ENCODE measurements at regions not wholly inside any gene's neighbourhood (a gene's known extent, or its start where the extent isn't known, plus 50 kb on each side); places are given as distances from the start of the nearest gene placed in this dataset.

DNA sequence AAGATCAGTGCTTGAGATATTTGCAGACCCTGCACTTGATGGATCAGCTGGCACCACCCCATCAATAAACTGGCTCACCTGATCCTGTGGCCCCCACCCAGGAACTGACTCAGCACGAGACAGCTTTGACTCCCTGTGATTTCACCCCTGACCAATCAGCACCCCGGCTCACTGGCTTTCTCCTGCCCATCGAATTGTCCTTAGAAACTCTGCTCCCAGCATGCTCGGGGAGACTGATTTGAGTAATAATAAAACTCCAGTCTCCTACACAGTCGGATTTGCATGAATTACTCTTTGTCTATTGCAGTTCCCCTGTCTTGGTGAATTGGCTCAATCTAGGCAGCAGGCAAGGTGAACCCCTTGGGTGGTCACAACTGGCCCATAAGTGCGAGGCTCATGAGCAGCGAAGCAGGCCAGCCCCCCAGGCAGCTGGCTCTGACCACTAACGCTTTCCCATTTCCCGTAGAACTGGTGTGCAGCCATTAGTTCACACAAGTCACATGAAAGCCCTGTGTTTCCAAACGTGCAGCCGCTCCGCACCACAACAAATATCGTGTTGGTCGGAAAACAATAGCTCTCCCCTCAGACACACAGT, 79.6 kb downstream of the RSPH3 start:
- Mint-ChIP-seq H3K4me1 (ENCODE audit: low read depth, unreplicated experiment) (peaks cover 32% of the 10 kb centered on the region), H3K9me3 (ENCODE audit: low read depth, unreplicated experiment) (no peaks in the 10 kb centered on the region), H3K27ac (ENCODE audit: unreplicated experiment) (no peak overlapping the region), H3K4me3 (ENCODE audit: low read depth, unreplicated experiment) (no peak overlapping the region), H3K27me3 (ENCODE audit: unreplicated experiment) (no peaks in the 10 kb centered on the region), H3K36me3 (ENCODE audit: insufficient read depth, unreplicated experiment) (peaks cover 18% of the 10 kb centered on the region)
- DNase-seq = peak; percentile 34
- no peak for TF ChIP-seq CTCF (IDR thresholded peaks at IDR 0.05; ENCODE audit: unreplicated experiment)
- intact Hi-C loops (cut with micrococcal nuclease; ENCODE audit: unreplicated experiment) = no loop called here
- no TSS peak for BruUV-seq (replicated peaks)
- CTCF ChIA-PET = no interaction called here

GRCh38 chr6:158919865-158920264, 80.1 kb downstream of the RSPH3 start:
- intact Hi-C loops (cut with micrococcal nuclease; ENCODE audit: unreplicated experiment) = no loop called here
- H3K27me3 Mint-ChIP-seq (ENCODE audit: unreplicated experiment) = no peaks in the 10 kb centered on the region
- TF ChIP-seq CTCF (IDR thresholded peaks at IDR 0.05; ENCODE audit: unreplicated experiment) = no peak
- CTCF ChIA-PET = no interaction called here
- DNase-seq = no peak
- BruUV-seq (replicated peaks) = no TSS peak
- no peak overlapping the region for H3K27ac Mint-ChIP-seq (ENCODE audit: unreplicated experiment)
- H3K4me3 Mint-ChIP-seq (ENCODE audit: low read depth, unreplicated experiment) = no peak overlapping the region
- peaks cover 3% of the 10 kb centered on the region for H3K9me3 Mint-ChIP-seq (ENCODE audit: low read depth, unreplicated experiment)
- H3K4me1 Mint-ChIP-seq (ENCODE audit: low read depth, unreplicated experiment) = peaks cover 35% of the 10 kb centered on the region
- H3K36me3 Mint-ChIP-seq (ENCODE audit: insufficient read depth, unreplicated experiment) = peaks cover 18% of the 10 kb centered on the region

DNA sequence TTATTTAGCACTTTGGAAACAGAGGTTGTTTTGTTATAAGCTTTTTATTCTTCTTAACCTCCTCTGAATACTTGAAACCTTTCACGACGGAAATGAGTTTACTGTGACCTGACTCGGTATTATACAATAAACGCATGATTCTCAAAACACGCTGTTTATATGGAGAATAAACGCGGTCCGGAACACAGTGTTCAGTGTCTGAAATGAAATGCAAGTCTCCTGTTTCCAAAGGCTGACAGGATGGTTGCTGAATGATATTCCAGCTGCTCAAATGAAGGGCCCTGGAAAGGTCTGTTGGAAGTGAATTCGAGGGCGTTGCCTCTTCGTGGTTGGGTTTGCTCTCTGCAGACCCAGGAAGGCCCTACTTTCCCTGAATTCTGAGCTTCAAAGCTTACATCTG, 83.4 kb downstream of the RSPH3 start:
- TF ChIP-seq CTCF (IDR thresholded peaks at IDR 0.05; ENCODE audit: unreplicated experiment) = no peak
- Mint-ChIP-seq H3K36me3 (ENCODE audit: insufficient read depth, unreplicated experiment) (peaks cover 29% of the 10 kb centered on the region), H3K9me3 (ENCODE audit: low read depth, unreplicated experiment) (peaks cover 3% of the 10 kb centered on the region), H3K27me3 (ENCODE audit: unreplicated experiment) (no peaks in the 10 kb centered on the region), H3K4me3 (ENCODE audit: low read depth, unreplicated experiment) (no peak overlapping the region), H3K27ac (ENCODE audit: unreplicated experiment) (no peak overlapping the region), H3K4me1 (ENCODE audit: low read depth, unreplicated experiment) (peaks cover 63% of the 10 kb centered on the region)
- intact Hi-C loops (cut with micrococcal nuclease; ENCODE audit: unreplicated experiment) = no loop called here
- CTCF ChIA-PET = interaction anchor here (0.7 kb wide), 1 partner anchor 511 kb away, joined by 3 read pairs; no protein-coding TSS in a partner anchor
- DNase-seq = no peak
- BruUV-seq (replicated peaks) = no TSS peak

- H3K36me3 Mint-ChIP-seq (ENCODE audit: insufficient read depth, unreplicated experiment) = peaks cover 32% of the 10 kb centered on the region
- H3K27me3 Mint-ChIP-seq (ENCODE audit: unreplicated experiment) = no peaks in the 10 kb centered on the region
- peaks cover 59% of the 10 kb centered on the region for H3K4me1 Mint-ChIP-seq (ENCODE audit: low read depth, unreplicated experiment)
- no peak for TF ChIP-seq CTCF (IDR thresholded peaks at IDR 0.05; ENCODE audit: unreplicated experiment)
- peaks cover 3% of the 10 kb centered on the region for H3K9me3 Mint-ChIP-seq (ENCODE audit: low read depth, unreplicated experiment)
- BruUV-seq (replicated peaks) = no TSS peak
- H3K27ac Mint-ChIP-seq (ENCODE audit: unreplicated experiment) = peak overlapping the region; percentile 47
- CTCF ChIA-PET = no interaction called here
- intact Hi-C loops (cut with micrococcal nuclease; ENCODE audit: unreplicated experiment) = no loop called here
- no peak overlapping the region for H3K4me3 Mint-ChIP-seq (ENCODE audit: low read depth, unreplicated experiment)
- no peak for DNase-seq
Observed at GRCh38 chr6:158914923-158915322, 85.1 kb downstream of the RSPH3 start.
